SK-N-SH treated with all-trans-retinoic acid at 6 μM for 48 hours (cell line): ENCODE measurements at regions not wholly inside any gene's neighbourhood (a gene's known extent, or its start where the extent isn't known, plus 50 kb on each side); places are given as distances from the start of the nearest gene placed in this dataset.

ENCODE experiments used
- CREB5 ChIP-seq: fragments of 250-450 bp; sonication (Bioruptor Pico); IDR thresholded peaks from 2 replicates; pipeline ENCODE4 v1.5.1; 2020; ENCODE audit warnings: low read depth, mild to moderate bottlenecking, moderate library complexity
- ISL1 ChIP-seq: fragments of 250-450 bp; sonication (Bioruptor Pico); IDR thresholded peaks from 2 replicates; pipeline ENCODE4 v2.1.2; 2022; ENCODE audit warnings: mild to moderate bottlenecking, moderate library complexity
- PATZ1 ChIP-seq: fragments of 250-450 bp; sonication (Bioruptor Pico); IDR thresholded peaks from 2 replicates; pipeline ENCODE4 v1.8.0; 2020; ENCODE audit warnings: mild to moderate bottlenecking, moderate library complexity, borderline replicate concordance
- POU6F1 ChIP-seq: fragments of 250-450 bp; sonication (Bioruptor Pico); IDR thresholded peaks from 2 replicates; pipeline ENCODE4 v1.8.0; 2021; ENCODE audit warnings: low read depth, mild to moderate bottlenecking, moderate library complexity, borderline replicate concordance
- PPARA ChIP-seq: fragments of 250-450 bp; sonication (Bioruptor Pico); IDR thresholded peaks from 2 replicates; pipeline ENCODE4 v1.5.0; 2020; ENCODE audit warnings: mild to moderate bottlenecking, borderline replicate concordance
- RARB ChIP-seq: fragments of 250-450 bp; sonication (Bioruptor Pico); IDR thresholded peaks from 2 replicates; pipeline ENCODE4 v1.8.0; 2021; ENCODE audit warnings: mild to moderate bottlenecking, moderate library complexity
- SNAI2 ChIP-seq: fragments of 250-450 bp; sonication (Bioruptor Pico); IDR thresholded peaks from 2 replicates; pipeline ENCODE4 v1.5.0; 2020; ENCODE audit warnings: mild to moderate bottlenecking, moderate library complexity
- ZFP3 ChIP-seq: fragments of 250-450 bp; sonication (Bioruptor Pico); IDR thresholded peaks from 2 replicates; pipeline ENCODE4 v1.5.0; 2020; ENCODE audit warnings: mild to moderate bottlenecking, moderate library complexity
- ZFP30 ChIP-seq: fragments of 450-650 bp; formaldehyde crosslinking; IDR thresholded peaks from 2 replicates; pipeline ENCODE4 v1.5.0; 2022; ENCODE audit warnings: mild to moderate bottlenecking, moderate library complexity
- ZNF565 ChIP-seq: fragments of 450-650 bp; formaldehyde crosslinking; conservative IDR thresholded peaks from 2 replicates; pipeline ENCODE4 v1.5.0; 2020; ENCODE audit warnings: low read depth, mild to moderate bottlenecking, moderate library complexity

- TF ChIP-seq ZFP3 (CRISPR knock-in tag), result no peak
- TF ChIP-seq SNAI2, result no peak
- no peak for TF ChIP-seq ZFP30 (CRISPR knock-in tag)
- TF ChIP-seq RARB, result no peak
- TF ChIP-seq POU6F1 (CRISPR knock-in tag), result no peak
- TF ChIP-seq ISL1 (CRISPR knock-in tag), result peak; percentile 68
- no peak for TF ChIP-seq CREB5
- no peak for TF ChIP-seq PATZ1 (CRISPR knock-in tag)
- TF ChIP-seq PPARA, result no peak
- no peak for TF ChIP-seq ZNF565 (CRISPR knock-in tag)
Measured at GRCh38 chr21:23438081-23438480, 2169.2 kb downstream of the MRPL39 start.
